ENCODE measurements at regions not wholly inside any gene's neighbourhood (a gene's known extent, or its start where the extent isn't known, plus 50 kb on each side); places are given as distances from the start of the nearest gene placed in this dataset.

GRCh38 chr1:199546323-199546722, 481.2 kb upstream of the NR5A2 start:
- TF ChIP-seq CTCF (IDR thresholded peaks at IDR 0.05; ENCODE audit: low read depth, low read length, missing control alignments), result no peak
- H3K4me3 ChIP-seq (ENCODE audit: low read depth, low read length), result no peak overlapping the region
- in situ Hi-C loops (cut with HindIII; ENCODE audit: low sequenced_read_pairs), result no loop called here
- DNase-seq (ENCODE audit: low read depth), result no peak

- no peak for DNase-seq (ENCODE audit: low read depth)
- in situ Hi-C loops (cut with HindIII; ENCODE audit: low sequenced_read_pairs), result no loop called here
- TF ChIP-seq CTCF (IDR thresholded peaks at IDR 0.05; ENCODE audit: low read depth, low read length, missing control alignments), result no peak
- H3K4me3 ChIP-seq (ENCODE audit: low read depth, low read length), result no peak overlapping the region
These were observed 478.1 kb upstream of the NR5A2 start for GRCh38 chr1:199549421-199549820.

GRCh38 chr1:199550199-199551065, 477.1 kb upstream of the NR5A2 start:
- DNase-seq (ENCODE audit: low read depth), result peak; percentile 44
- TF ChIP-seq CTCF (IDR thresholded peaks at IDR 0.05; ENCODE audit: low read depth, low read length, missing control alignments), result peak; percentile 50
- in situ Hi-C loops (cut with HindIII; ENCODE audit: low sequenced_read_pairs), result no loop called here
- H3K4me3 ChIP-seq (ENCODE audit: low read depth, low read length), result no peak overlapping the region

- in situ Hi-C loops (cut with HindIII; ENCODE audit: low sequenced_read_pairs), result no loop called here
- DNase-seq (ENCODE audit: low read depth), result peak; percentile 74
- no peak overlapping the region for H3K4me3 ChIP-seq (ENCODE audit: low read depth, low read length)
- peak; percentile 82 for TF ChIP-seq CTCF (IDR thresholded peaks at IDR 0.05; ENCODE audit: low read depth, low read length, missing control alignments)
These were observed 475.4 kb upstream of the NR5A2 start for GRCh38 chr1:199551967-199552565.

- H3K4me3 ChIP-seq (ENCODE audit: low read depth, low read length), result no peak overlapping the region
- no peak for TF ChIP-seq CTCF (IDR thresholded peaks at IDR 0.05; ENCODE audit: low read depth, low read length, missing control alignments)
- in situ Hi-C loops (cut with HindIII; ENCODE audit: low sequenced_read_pairs), result no loop called here
- no peak for DNase-seq (ENCODE audit: low read depth)
These were observed 474.4 kb upstream of the NR5A2 start for GRCh38 chr1:199553104-199553503.

GRCh38 chr1:199561334-199561733, 466.2 kb upstream of the NR5A2 start:
- DNase-seq (ENCODE audit: low read depth), result no peak
- in situ Hi-C loops (cut with HindIII; ENCODE audit: low sequenced_read_pairs), result no loop called here
- TF ChIP-seq CTCF (IDR thresholded peaks at IDR 0.05; ENCODE audit: low read depth, low read length, missing control alignments), result no peak
- no peak overlapping the region for H3K4me3 ChIP-seq (ENCODE audit: low read depth, low read length)
